ENCODE measurements at regions not wholly inside any gene's neighbourhood (a gene's known extent, or its start where the extent isn't known, plus 50 kb on each side); places are given as distances from the start of the nearest gene placed in this dataset.

- no peak for TF ChIP-seq EZH2 (IDR thresholded peaks at IDR 0.05; ENCODE audit: borderline replicate concordance, low read depth, low read length, poor library complexity, severe bottlenecking)
- TF ChIP-seq CTCF (conservative IDR thresholded peaks at IDR 0.05; ENCODE audit: low read depth, low read length), result no peak
Measured at GRCh38 chr3:8338424-8338823, 163.2 kb upstream of the LMCD1 start.

All from A673 (cell line).